NB4 (cell line): ENCODE measurements at regions not wholly inside any gene's neighbourhood (a gene's known extent, or its start where the extent isn't known, plus 50 kb on each side); places are given as distances from the start of the nearest gene placed in this dataset.

Experiments used
- DNase-seq: peaks from one replicate; pipeline ENCODE4 v3.0.0; 2010; ENCODE audit warnings: low read depth
- H3K4me3 ChIP-seq: one replicate; pipeline ENCODE4 v1.5.1; 2011; ENCODE audit warnings: mild to moderate bottlenecking, low read depth, low read length, moderate library complexity
- CTCF ChIP-seq: IDR thresholded peaks from one replicate; pipeline ENCODE4 v1.5.1; 2012; ENCODE audit warnings: low read depth, low read length
- MAX ChIP-seq: IDR thresholded peaks from 2 replicates; pipeline ENCODE4 v1.6.1; 2011; ENCODE audit warnings: low read depth, low read length
- MYC ChIP-seq: IDR thresholded peaks from 2 replicates; pipeline ENCODE4 v1.6.1; 2011; ENCODE audit warnings: low read depth, low read length
- POLR2A ChIP-seq: IDR thresholded peaks from 2 replicates; pipeline ENCODE4 v1.6.1; 2011; ENCODE audit warnings: mild to moderate bottlenecking; ENCODE audit not compliant: insufficient read length; ENCODE audit errors: extremely low read depth

GRCh38 chr20:53699085-53699674, 105.5 kb upstream of the ZNF217 start:
- no peak overlapping the region for H3K4me3 ChIP-seq
- DNase-seq = no peak
- no peak for TF ChIP-seq CTCF
- TF ChIP-seq POLR2A = no peak
- TF ChIP-seq MAX = no peak
- TF ChIP-seq MYC = no peak

DNA sequence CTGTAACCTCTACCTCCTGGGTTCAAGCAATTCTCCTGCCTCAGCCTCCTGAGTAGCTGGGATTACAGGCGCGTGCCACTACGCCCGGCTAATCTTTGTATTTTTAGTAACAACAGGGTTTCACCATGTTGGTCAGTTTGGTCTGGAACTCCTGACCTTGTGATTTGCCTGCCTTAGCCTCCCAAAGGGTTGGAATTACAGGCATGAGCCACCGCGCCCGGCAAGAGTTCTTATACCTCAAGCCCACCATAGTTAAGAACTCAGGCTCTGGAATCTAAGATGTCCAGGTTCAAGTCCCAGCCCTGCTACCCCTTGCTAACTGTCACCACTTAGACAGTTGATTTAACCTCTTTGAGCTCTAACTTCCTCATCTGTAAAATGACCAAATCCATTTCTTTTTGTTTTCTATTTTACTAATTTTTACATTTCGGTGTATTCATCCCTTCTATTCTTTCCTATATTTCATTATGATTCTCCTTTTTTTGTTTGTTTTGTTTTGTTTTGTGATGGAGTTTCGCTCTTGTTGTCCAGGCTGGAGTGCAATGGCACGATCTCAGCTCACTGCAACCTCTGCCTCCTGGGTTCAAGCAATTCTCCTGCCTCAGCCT, 104.8 kb upstream of the ZNF217 start:
- no peak for TF ChIP-seq MAX
- TF ChIP-seq CTCF = no peak
- no peak for TF ChIP-seq POLR2A
- TF ChIP-seq MYC = no peak
- no peak overlapping the region for H3K4me3 ChIP-seq
- peak; percentile 49 for DNase-seq

DNA sequence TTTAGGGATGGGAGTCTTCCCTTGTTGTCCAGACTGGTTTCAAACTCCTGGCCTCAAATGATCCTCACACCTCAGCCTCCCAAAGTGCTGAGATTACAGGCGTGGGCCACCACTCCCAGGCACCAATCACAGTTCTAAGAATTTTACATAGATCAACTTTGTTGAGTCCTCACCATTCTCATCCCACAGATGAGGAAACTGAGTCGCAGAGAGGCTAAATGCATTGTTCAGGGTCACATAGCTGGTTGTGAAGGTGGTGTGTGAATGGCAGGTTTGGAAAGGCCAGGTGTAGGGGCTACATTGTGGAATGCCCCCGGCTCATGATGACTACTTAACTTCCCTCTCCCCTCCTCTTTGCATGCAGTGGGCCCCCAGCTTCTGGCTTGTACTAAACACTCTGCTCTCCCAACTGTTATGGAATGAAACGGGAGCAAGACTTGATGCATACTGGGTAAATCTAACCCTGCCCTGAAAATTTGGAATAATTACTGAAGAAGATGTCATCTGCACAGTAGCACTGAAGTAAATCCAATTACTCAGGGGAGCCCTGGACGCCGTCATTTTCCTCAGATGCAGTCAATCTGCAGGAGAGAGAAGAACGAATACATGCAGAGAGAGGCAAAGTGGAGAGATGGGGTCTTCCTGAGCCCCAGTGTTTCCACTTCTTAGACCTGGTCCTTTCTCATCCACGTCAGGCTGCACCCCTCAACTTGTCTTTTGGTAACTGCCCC, 102.3 kb upstream of the ZNF217 start:
- no peak overlapping the region for H3K4me3 ChIP-seq
- no peak for DNase-seq
- TF ChIP-seq MAX (no peak), MYC (no peak), CTCF (no peak), POLR2A (no peak)

GRCh38 chr20:53693262-53693871, 99.7 kb upstream of the ZNF217 start:
- DNase-seq = no peak
- H3K4me3 ChIP-seq = no peak overlapping the region
- TF ChIP-seq MYC = no peak
- no peak for TF ChIP-seq MAX
- no peak for TF ChIP-seq POLR2A
- no peak for TF ChIP-seq CTCF

GRCh38 chr20:53692465-53693067, 98.9 kb upstream of the ZNF217 start:
- no peak for DNase-seq

More at GRCh38 chr20:53692465-53693067, 98.9 kb upstream of the ZNF217 start:
- TF ChIP-seq POLR2A = no peak
- TF ChIP-seq CTCF = no peak
- TF ChIP-seq MAX = no peak
- TF ChIP-seq MYC = no peak
- no peak overlapping the region for H3K4me3 ChIP-seq
